Cardiac muscle cell (in vitro differentiated cells and primary cell): ENCODE measurements at regions not wholly inside any gene's neighbourhood (a gene's known extent, or its start where the extent isn't known, plus 50 kb on each side); places are given as distances from the start of the nearest gene placed in this dataset.

ENCODE experiments used
- DNase-seq, 2 donors: peaks; one replicate each; pipeline versions ENCODE4 v3.0.0 to v3.0.0-alpha.2; 2010 to 2017; ENCODE audit warnings: low read depth in 1 of 2, low spot score in 1 of 2
- H3K27ac ChIP-seq: fragments of 200-600 bp; sonication (generic); 2 replicates; pipeline ENCODE4 v1.5.1; 2016
- H3K27me3 ChIP-seq: fragments of 200-600 bp; sonication (generic); 2 replicates; pipeline ENCODE4 v1.6.0; 2016; ENCODE audit warnings: control low read depth
- H3K36me3 ChIP-seq: fragments of 200-600 bp; sonication (generic); 2 replicates; pipeline ENCODE4 v1.5.1; 2016; ENCODE audit warnings: control low read depth
- H3K4me1 ChIP-seq: fragments of 200-600 bp; sonication (generic); 2 replicates; pipeline ENCODE4 v1.8.1; 2017; ENCODE audit warnings: low read depth, mild to moderate bottlenecking, mixed run types
- H3K4me3 ChIP-seq: fragments of 200-600 bp; sonication (generic); 2 replicates; pipeline ENCODE4 v1.5.1; 2016; ENCODE audit warnings: mild to moderate bottlenecking
- H3K9me3 ChIP-seq: fragments of 200-600 bp; sonication (generic); 2 replicates; pipeline ENCODE4 v1.5.1; 2017; ENCODE audit warnings: low read depth, mild to moderate bottlenecking, control low read depth
- CTCF ChIP-seq: IDR thresholded peaks from 2 replicates; pipeline ENCODE4 v1.5.1; 2012; ENCODE audit warnings: low read depth, mild to moderate bottlenecking, low read length

GRCh38 chr4:18394656-18395055, 373.1 kb upstream of the LCORL start:
- DNase-seq: no peak
- H3K4me1 ChIP-seq: no peaks in the 10 kb centered on the region
- no peaks in the 10 kb centered on the region for H3K27me3 ChIP-seq
- no peak overlapping the region for H3K27ac ChIP-seq
- TF ChIP-seq CTCF: no peak
- no peak overlapping the region for H3K4me3 ChIP-seq
- no peaks in the 10 kb centered on the region for H3K9me3 ChIP-seq
- no peaks in the 10 kb centered on the region for H3K36me3 ChIP-seq

GRCh38 chr4:18391354-18391728, 369.8 kb upstream of the LCORL start:
- TF ChIP-seq CTCF: no peak
- Histone ChIP-seq H3K27me3 (no peaks in the 10 kb centered on the region), H3K36me3 (no peaks in the 10 kb centered on the region), H3K4me1 (no peaks in the 10 kb centered on the region), H3K4me3 (no peak overlapping the region), H3K27ac (no peak overlapping the region), H3K9me3 (no peaks in the 10 kb centered on the region)
- no peak for DNase-seq

- Histone ChIP-seq H3K4me3 (no peak overlapping the region), H3K9me3 (no peaks in the 10 kb centered on the region), H3K4me1 (no peaks in the 10 kb centered on the region), H3K27me3 (no peaks in the 10 kb centered on the region), H3K36me3 (no peaks in the 10 kb centered on the region), H3K27ac (no peak overlapping the region)
- no peak for DNase-seq
- no peak for TF ChIP-seq CTCF
These were observed 369.2 kb upstream of the LCORL start for GRCh38 chr4:18390655-18391353.

GRCh38 chr4:18389115-18389514, 367.6 kb upstream of the LCORL start:
- no peak for DNase-seq
- H3K9me3 ChIP-seq: no peaks in the 10 kb centered on the region
- TF ChIP-seq CTCF: no peak
- no peaks in the 10 kb centered on the region for H3K36me3 ChIP-seq
- no peaks in the 10 kb centered on the region for H3K4me1 ChIP-seq
- H3K27me3 ChIP-seq: no peaks in the 10 kb centered on the region
- no peak overlapping the region for H3K27ac ChIP-seq
- no peak overlapping the region for H3K4me3 ChIP-seq

GRCh38 chr4:18388039-18388438, 366.5 kb upstream of the LCORL start:
- Histone ChIP-seq H3K36me3 (no peaks in the 10 kb centered on the region), H3K27me3 (no peaks in the 10 kb centered on the region), H3K27ac (no peak overlapping the region), H3K4me3 (no peak overlapping the region), H3K9me3 (no peaks in the 10 kb centered on the region), H3K4me1 (no peaks in the 10 kb centered on the region)
- TF ChIP-seq CTCF: no peak
- no peak for DNase-seq

GRCh38 chr4:18381186-18381585, 359.6 kb upstream of the LCORL start:
- Histone ChIP-seq H3K4me1 (no peaks in the 10 kb centered on the region), H3K9me3 (peaks cover 4% of the 10 kb centered on the region), H3K4me3 (no peak overlapping the region), H3K27ac (no peak overlapping the region), H3K36me3 (no peaks in the 10 kb centered on the region), H3K27me3 (no peaks in the 10 kb centered on the region)
- no peak for TF ChIP-seq CTCF
- DNase-seq: no peak
